HepG2 (cell line): ENCODE measurements at regions not wholly inside any gene's neighbourhood (a gene's known extent, or its start where the extent isn't known, plus 50 kb on each side); places are given as distances from the start of the nearest gene placed in this dataset.
A peak's percentile ranks its signal among the peaks of the same experiment; 100 is the strongest.

ENCODE experiments used
- CREM ChIP-seq, 2 experiments: sonication (generic) in 1 of 2; formaldehyde crosslinking in 1 of 2; IDR thresholded peaks; 2 replicates each; pipeline versions ENCODE4 v1.4.0 to v1.6.1; 2016 to 2020; ENCODE audit warnings: antibody characterized with exemption in 1 of 2, mild to moderate bottlenecking in 1 of 2, missing genetic modification reagents in 1 of 2
- DNMT3B ChIP-seq: conservative IDR thresholded peaks from 2 replicates; pipeline ENCODE4 v1.6.1; 2016; ENCODE audit warnings: missing biosample characterization, control low read depth
- FOSL1 ChIP-seq: sonication (generic); formaldehyde crosslinking; IDR thresholded peaks from 2 replicates; pipeline ENCODE4 v1.9.0; 2021; ENCODE audit warnings: missing genetic modification reagents, borderline replicate concordance
- GTF3A ChIP-seq: sonication (generic); formaldehyde crosslinking; conservative IDR thresholded peaks from 2 replicates; pipeline ENCODE4 v1.4.0; 2020; ENCODE audit warnings: mild to moderate bottlenecking, missing genetic modification reagents
- HES4 ChIP-seq: sonication (generic); formaldehyde crosslinking; IDR thresholded peaks from 2 replicates; pipeline ENCODE4 v1.9.0; 2021; ENCODE audit warnings: mild to moderate bottlenecking, missing genetic modification reagents, borderline replicate concordance
- JUN ChIP-seq: sonication (generic); formaldehyde crosslinking; IDR thresholded peaks from 2 replicates; pipeline ENCODE4 v1.4.0; 2020; ENCODE audit warnings: mild to moderate bottlenecking, missing genetic modification reagents
- JUND ChIP-seq: sonication (generic); formaldehyde crosslinking; IDR thresholded peaks from 2 replicates; pipeline ENCODE4 v1.8.0; 2022; ENCODE audit warnings: mild to moderate bottlenecking, missing genetic modification reagents
- MZF1 ChIP-seq: sonication (generic); formaldehyde crosslinking; IDR thresholded peaks from 2 replicates; pipeline ENCODE4 v1.8.1; 2023; ENCODE audit warnings: mild to moderate bottlenecking, missing genetic modification reagents, borderline replicate concordance
- NFIB ChIP-seq: sonication (generic); formaldehyde crosslinking; IDR thresholded peaks from 2 replicates; pipeline ENCODE4 v1.9.0; 2021; ENCODE audit warnings: missing genetic modification reagents, mild to moderate bottlenecking, borderline replicate concordance
- PATZ1 ChIP-seq: sonication (generic); formaldehyde crosslinking; IDR thresholded peaks from 2 replicates; pipeline ENCODE4 v1.4.0; 2020; ENCODE audit warnings: missing genetic modification reagents
- RXRA ChIP-seq: sonication (generic); formaldehyde crosslinking; IDR thresholded peaks from 2 replicates; pipeline ENCODE4 v1.5.1; 2020; ENCODE audit warnings: missing genetic modification reagents
- SP2 ChIP-seq: sonication (generic); formaldehyde crosslinking; IDR thresholded peaks from 2 replicates; pipeline ENCODE4 v1.5.1; 2020; ENCODE audit warnings: mild to moderate bottlenecking, missing genetic modification reagents
- SRSF9 ChIP-seq: fragments of 200-400 bp; formaldehyde crosslinking; IDR thresholded peaks from 2 replicates; pipeline ENCODE4 v1.6.1; 2018; ENCODE audit warnings: borderline replicate concordance, mild to moderate bottlenecking, low read depth, low read length; ENCODE audit not compliant: insufficient read depth, poor library complexity, severe bottlenecking
- ZFP90 ChIP-seq: sonication (generic); formaldehyde crosslinking; IDR thresholded peaks from 2 replicates; pipeline ENCODE4 v1.8.0; 2022; ENCODE audit warnings: missing genetic modification reagents, mild to moderate bottlenecking, inconsistent platforms, borderline replicate concordance
- ZNF276 ChIP-seq: sonication (generic); formaldehyde crosslinking; IDR thresholded peaks from 2 replicates; pipeline ENCODE4 v1.4.0; 2020; ENCODE audit warnings: mild to moderate bottlenecking, low read depth, missing genetic modification reagents
- ZNF3 ChIP-seq: IDR thresholded peaks from 2 replicates; pipeline ENCODE4 v1.7.0; 2017; ENCODE audit warnings: inconsistent platforms
- ZNF616 ChIP-seq: sonication (generic); formaldehyde crosslinking; IDR thresholded peaks from 2 replicates; pipeline ENCODE4 v1.5.0; 2020; ENCODE audit warnings: low read depth, mild to moderate bottlenecking, missing genetic modification reagents
- ZNF703 ChIP-seq: sonication (generic); formaldehyde crosslinking; IDR thresholded peaks from 2 replicates; pipeline ENCODE4 v1.5.1; 2020; ENCODE audit warnings: missing genetic modification reagents, mild to moderate bottlenecking, moderate library complexity, borderline replicate concordance
- ZNF704 ChIP-seq: sonication (generic); formaldehyde crosslinking; IDR thresholded peaks from 2 replicates; pipeline ENCODE4 v1.8.1; 2023; ENCODE audit warnings: mild to moderate bottlenecking, inconsistent platforms, moderate library complexity, missing genetic modification reagents, borderline replicate concordance
- ZNF737 ChIP-seq: sonication (generic); formaldehyde crosslinking; IDR thresholded peaks from 2 replicates; pipeline ENCODE4 v1.5.0; 2020; ENCODE audit warnings: missing genetic modification reagents, mild to moderate bottlenecking, borderline replicate concordance
- TF ChIP-seq, protein P1 (sequence below): sonication (generic); formaldehyde crosslinking; IDR thresholded peaks from 2 replicates; pipeline ENCODE4 v1.4.0; 2020; ENCODE audit warnings: mild to moderate bottlenecking, missing genetic modification reagents
- TF ChIP-seq, protein P2 (sequence below): IDR thresholded peaks from 2 replicates; pipeline ENCODE4 v1.6.1; 2016

DNA sequence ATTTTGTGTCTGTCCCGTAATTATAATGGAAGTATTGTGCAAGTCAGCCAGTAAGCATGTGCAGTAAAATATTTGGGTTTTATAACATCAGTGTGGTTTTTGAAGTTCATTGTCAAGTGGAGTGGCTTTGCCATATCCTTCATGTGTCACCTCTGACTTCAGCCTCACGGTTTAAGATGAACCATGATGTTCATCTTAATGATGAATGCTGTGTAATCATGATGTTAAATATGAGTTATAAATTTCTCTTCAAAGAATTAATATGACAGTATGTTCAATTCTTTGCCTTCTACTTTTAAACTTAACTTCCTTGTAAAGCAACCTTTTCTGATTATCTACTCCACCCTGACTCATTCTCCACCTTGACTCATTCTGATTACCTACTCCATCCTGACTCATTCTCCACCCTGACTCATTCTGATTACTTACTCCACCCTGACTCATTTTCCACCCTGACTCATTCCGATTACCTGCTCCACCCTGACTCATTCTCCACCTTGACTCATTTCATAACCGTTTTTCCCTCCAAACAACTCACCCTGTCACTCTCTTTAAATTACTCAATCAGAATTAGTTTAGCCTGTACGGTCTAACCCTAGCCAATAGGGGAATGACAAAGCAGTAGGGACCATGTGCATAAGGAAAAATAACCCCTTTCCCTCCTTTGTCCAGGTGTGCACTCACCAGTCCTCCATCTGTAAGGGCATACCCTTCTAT is 50.3 kb upstream of the ANKRD10 start (continued):
- TF ChIP-seq NFIB (CRISPR knock-in tag) (no peak), MZF1 (CRISPR knock-in tag) (no peak), FOSL1 (CRISPR knock-in tag) (peak; percentile 56; the same call in 1 of the 2 replicates), PATZ1 (CRISPR knock-in tag) (no peak), DNMT3B (CRISPR knock-in tag) (0 out of 2 replicates have a peak, but pooled peaks have one; percentile 32), JUN (CRISPR knock-in tag) (peak; percentile 91), GTF3A (CRISPR knock-in tag) (no peak), CREM (IDR thresholded peaks at IDR 0.05) (no peak), CREM (CRISPR knock-in tag; IDR thresholded peaks at IDR 0.05) (no peak), SP2 (CRISPR knock-in tag) (no peak), SRSF9 (no peak), JUND (CRISPR knock-in tag) (peak; percentile 31; the same call in 1 of the 2 replicates), ZNF737 (CRISPR knock-in tag) (no peak), ZNF3 (CRISPR knock-in tag) (no peak), RXRA (CRISPR knock-in tag) (no peak), ZNF703 (CRISPR knock-in tag) (no peak), ZNF704 (CRISPR knock-in tag) (no peak), ZNF276 (CRISPR knock-in tag) (no peak), ZNF616 (no peak), HES4 (CRISPR knock-in tag) (no peak), ZFP90 (no peak)
- TF ChIP-seq, protein P1, sequence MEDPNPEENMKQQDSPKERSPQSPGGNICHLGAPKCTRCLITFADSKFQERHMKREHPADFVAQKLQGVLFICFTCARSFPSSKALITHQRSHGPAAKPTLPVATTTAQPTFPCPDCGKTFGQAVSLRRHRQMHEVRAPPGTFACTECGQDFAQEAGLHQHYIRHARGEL, result no peak
- TF ChIP-seq, protein P2, sequence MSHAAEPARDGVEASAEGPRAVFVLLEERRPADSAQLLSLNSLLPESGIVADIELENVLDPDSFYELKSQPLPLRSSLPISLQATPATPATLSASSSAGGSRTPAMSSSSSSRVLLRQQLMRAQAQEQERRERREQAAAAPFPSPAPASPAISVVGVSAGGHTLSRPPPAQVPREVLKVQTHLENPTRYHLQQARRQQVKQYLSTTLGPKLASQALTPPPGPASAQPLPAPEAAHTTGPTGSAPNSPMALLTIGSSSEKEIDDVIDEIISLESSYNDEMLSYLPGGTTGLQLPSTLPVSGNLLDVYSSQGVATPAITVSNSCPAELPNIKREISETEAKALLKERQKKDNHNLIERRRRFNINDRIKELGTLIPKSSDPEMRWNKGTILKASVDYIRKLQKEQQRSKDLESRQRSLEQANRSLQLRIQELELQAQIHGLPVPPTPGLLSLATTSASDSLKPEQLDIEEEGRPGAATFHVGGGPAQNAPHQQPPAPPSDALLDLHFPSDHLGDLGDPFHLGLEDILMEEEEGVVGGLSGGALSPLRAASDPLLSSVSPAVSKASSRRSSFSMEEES (CRISPR knock-in tag), result no peak
